ENCODE measurements at regions not wholly inside any gene's neighbourhood (a gene's known extent, or its start where the extent isn't known, plus 50 kb on each side); places are given as distances from the start of the nearest gene placed in this dataset.

GRCh38 chr1:95402780-95403179 is 168.8 kb downstream of the RWDD3 start:
- H3K4me3 ChIP-seq (ENCODE audit: low read depth, low read length): no peak overlapping the region
- TF ChIP-seq CTCF (IDR thresholded peaks at IDR 0.05; ENCODE audit: low read depth, low read length): no peak

- no peak for TF ChIP-seq CTCF (IDR thresholded peaks at IDR 0.05; ENCODE audit: low read depth, low read length)
- H3K4me3 ChIP-seq (ENCODE audit: low read depth, low read length): no peak overlapping the region
Measured at GRCh38 chr1:95406279-95406678, 172.3 kb downstream of the RWDD3 start.

- no peak for TF ChIP-seq CTCF (IDR thresholded peaks at IDR 0.05; ENCODE audit: low read depth, low read length)
- no peak overlapping the region for H3K4me3 ChIP-seq (ENCODE audit: low read depth, low read length)
Measured at GRCh38 chr1:95407131-95407885, 173.3 kb downstream of the RWDD3 start.

GRCh38 chr1:95407886-95408291 is 173.9 kb downstream of the RWDD3 start:
- H3K4me3 ChIP-seq (ENCODE audit: low read depth, low read length): no peak overlapping the region
- TF ChIP-seq CTCF (IDR thresholded peaks at IDR 0.05; ENCODE audit: low read depth, low read length): no peak

- no peak for TF ChIP-seq CTCF (IDR thresholded peaks at IDR 0.05; ENCODE audit: low read depth, low read length)
- H3K4me3 ChIP-seq (ENCODE audit: low read depth, low read length): no peak overlapping the region
Measured at GRCh38 chr1:95408507-95409136, 174.6 kb downstream of the RWDD3 start.

GRCh38 chr1:95409276-95409675 is 175.3 kb downstream of the RWDD3 start:
- no peak for TF ChIP-seq CTCF (IDR thresholded peaks at IDR 0.05; ENCODE audit: low read depth, low read length)
- no peak overlapping the region for H3K4me3 ChIP-seq (ENCODE audit: low read depth, low read length)

- H3K4me3 ChIP-seq (ENCODE audit: low read depth, low read length): no peak overlapping the region
- no peak for TF ChIP-seq CTCF (IDR thresholded peaks at IDR 0.05; ENCODE audit: low read depth, low read length)
Measured at GRCh38 chr1:95409901-95410300, 175.9 kb downstream of the RWDD3 start.
